C4-2B (cell line): ENCODE measurements at regions not wholly inside any gene's neighbourhood (a gene's known extent, or its start where the extent isn't known, plus 50 kb on each side); places are given as distances from the start of the nearest gene placed in this dataset.

Experiments
- ZFX ChIP-seq: fragments of 450-650 bp; IDR thresholded peaks from 2 replicates; pipeline ENCODE4 v1.6.1; 2017
- TF ChIP-seq, protein P1 (sequence below): fragments of 450-650 bp; conservative IDR thresholded peaks from 2 replicates; pipeline ENCODE4 v1.5.1; 2017; ENCODE audit warnings: mild to moderate bottlenecking

DNA sequence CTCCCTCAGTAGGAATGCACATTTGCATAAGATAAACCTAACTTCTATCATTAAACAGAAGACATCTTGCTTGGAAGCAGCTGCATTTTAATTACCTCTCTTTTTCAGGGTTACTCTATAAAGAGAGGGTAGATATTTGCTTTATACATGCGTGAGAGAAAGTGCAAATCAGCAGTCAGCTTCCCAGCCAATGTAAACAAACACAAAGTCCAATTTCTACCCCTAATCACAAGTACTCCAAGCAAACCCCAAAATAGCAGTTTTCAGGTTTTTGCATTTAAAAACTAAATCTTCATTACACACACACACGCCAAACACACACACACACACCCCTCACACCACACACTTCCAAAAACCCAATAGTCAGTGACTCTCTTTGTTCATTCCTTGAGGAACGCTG is 303.9 kb upstream of the ALCAM start:
- TF ChIP-seq, protein P1, sequence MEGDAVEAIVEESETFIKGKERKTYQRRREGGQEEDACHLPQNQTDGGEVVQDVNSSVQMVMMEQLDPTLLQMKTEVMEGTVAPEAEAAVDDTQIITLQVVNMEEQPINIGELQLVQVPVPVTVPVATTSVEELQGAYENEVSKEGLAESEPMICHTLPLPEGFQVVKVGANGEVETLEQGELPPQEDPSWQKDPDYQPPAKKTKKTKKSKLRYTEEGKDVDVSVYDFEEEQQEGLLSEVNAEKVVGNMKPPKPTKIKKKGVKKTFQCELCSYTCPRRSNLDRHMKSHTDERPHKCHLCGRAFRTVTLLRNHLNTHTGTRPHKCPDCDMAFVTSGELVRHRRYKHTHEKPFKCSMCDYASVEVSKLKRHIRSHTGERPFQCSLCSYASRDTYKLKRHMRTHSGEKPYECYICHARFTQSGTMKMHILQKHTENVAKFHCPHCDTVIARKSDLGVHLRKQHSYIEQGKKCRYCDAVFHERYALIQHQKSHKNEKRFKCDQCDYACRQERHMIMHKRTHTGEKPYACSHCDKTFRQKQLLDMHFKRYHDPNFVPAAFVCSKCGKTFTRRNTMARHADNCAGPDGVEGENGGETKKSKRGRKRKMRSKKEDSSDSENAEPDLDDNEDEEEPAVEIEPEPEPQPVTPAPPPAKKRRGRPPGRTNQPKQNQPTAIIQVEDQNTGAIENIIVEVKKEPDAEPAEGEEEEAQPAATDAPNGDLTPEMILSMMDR, result no peak
- TF ChIP-seq ZFX, result no peak
